ENCODE measurements at regions not wholly inside any gene's neighbourhood (a gene's known extent, or its start where the extent isn't known, plus 50 kb on each side); places are given as distances from the start of the nearest gene placed in this dataset.

GRCh38 chr9:16245756-16246440, 624.6 kb downstream of the BNC2 start:
- no peak for DNase-seq (ENCODE audit: low read depth, low spot score)
- no peak overlapping the region for H3K4me3 ChIP-seq (ENCODE audit: low read depth, low read length)
- no peak for TF ChIP-seq CTCF (IDR thresholded peaks at IDR 0.05; ENCODE audit: low read depth, low read length)
- in situ Hi-C loops (cut with HindIII; ENCODE audit: low sequenced_read_pairs) = no loop called here

- H3K4me3 ChIP-seq (ENCODE audit: low read depth, low read length) = no peak overlapping the region
- no peak for TF ChIP-seq CTCF (IDR thresholded peaks at IDR 0.05; ENCODE audit: low read depth, low read length)
- in situ Hi-C loops (cut with HindIII; ENCODE audit: low sequenced_read_pairs) = no loop called here
Measured at GRCh38 chr9:16246785-16247184, 623.7 kb downstream of the BNC2 start.

GRCh38 chr9:16247188-16247875, 623.1 kb downstream of the BNC2 start:
- DNase-seq (ENCODE audit: low read depth, low spot score) = peak; percentile 43
- no peak overlapping the region for H3K4me3 ChIP-seq (ENCODE audit: low read depth, low read length)
- in situ Hi-C loops (cut with HindIII; ENCODE audit: low sequenced_read_pairs) = no loop called here
- TF ChIP-seq CTCF (IDR thresholded peaks at IDR 0.05; ENCODE audit: low read depth, low read length) = no peak

More at GRCh38 chr9:16246785-16247184, 623.7 kb downstream of the BNC2 start:
- DNase-seq (ENCODE audit: low read depth, low spot score) = no peak

- no peak for TF ChIP-seq CTCF (IDR thresholded peaks at IDR 0.05; ENCODE audit: low read depth, low read length)
- DNase-seq (ENCODE audit: low read depth, low spot score) = no peak
- no peak overlapping the region for H3K4me3 ChIP-seq (ENCODE audit: low read depth, low read length)
- in situ Hi-C loops (cut with HindIII; ENCODE audit: low sequenced_read_pairs) = no loop called here
Measured at GRCh38 chr9:16248822-16249221, 621.6 kb downstream of the BNC2 start.

- no peak for DNase-seq (ENCODE audit: low read depth, low spot score)
- H3K4me3 ChIP-seq (ENCODE audit: low read depth, low read length) = no peak overlapping the region
- in situ Hi-C loops (cut with HindIII; ENCODE audit: low sequenced_read_pairs) = no loop called here
- no peak for TF ChIP-seq CTCF (IDR thresholded peaks at IDR 0.05; ENCODE audit: low read depth, low read length)
Measured at GRCh38 chr9:16252616-16253015, 617.9 kb downstream of the BNC2 start.

GRCh38 chr9:16254674-16255073, 615.8 kb downstream of the BNC2 start:
- H3K4me3 ChIP-seq (ENCODE audit: low read depth, low read length) = no peak overlapping the region
- no peak for TF ChIP-seq CTCF (IDR thresholded peaks at IDR 0.05; ENCODE audit: low read depth, low read length)
- DNase-seq (ENCODE audit: low read depth, low spot score) = no peak
- in situ Hi-C loops (cut with HindIII; ENCODE audit: low sequenced_read_pairs) = no loop called here

All from astrocyte of the spinal cord (primary cell).